ENCODE measurements at regions not wholly inside any gene's neighbourhood (a gene's known extent, or its start where the extent isn't known, plus 50 kb on each side); places are given as distances from the start of the nearest gene placed in this dataset.

GRCh38 chr4:103364083-103364482, 165.9 kb upstream of the CENPE start:
- TF ChIP-seq POLR2A (IDR thresholded peaks at IDR 0.05) (no peak), EP300 (IDR thresholded peaks at IDR 0.05) (no peak)
- TF ChIP-seq, protein P1, sequence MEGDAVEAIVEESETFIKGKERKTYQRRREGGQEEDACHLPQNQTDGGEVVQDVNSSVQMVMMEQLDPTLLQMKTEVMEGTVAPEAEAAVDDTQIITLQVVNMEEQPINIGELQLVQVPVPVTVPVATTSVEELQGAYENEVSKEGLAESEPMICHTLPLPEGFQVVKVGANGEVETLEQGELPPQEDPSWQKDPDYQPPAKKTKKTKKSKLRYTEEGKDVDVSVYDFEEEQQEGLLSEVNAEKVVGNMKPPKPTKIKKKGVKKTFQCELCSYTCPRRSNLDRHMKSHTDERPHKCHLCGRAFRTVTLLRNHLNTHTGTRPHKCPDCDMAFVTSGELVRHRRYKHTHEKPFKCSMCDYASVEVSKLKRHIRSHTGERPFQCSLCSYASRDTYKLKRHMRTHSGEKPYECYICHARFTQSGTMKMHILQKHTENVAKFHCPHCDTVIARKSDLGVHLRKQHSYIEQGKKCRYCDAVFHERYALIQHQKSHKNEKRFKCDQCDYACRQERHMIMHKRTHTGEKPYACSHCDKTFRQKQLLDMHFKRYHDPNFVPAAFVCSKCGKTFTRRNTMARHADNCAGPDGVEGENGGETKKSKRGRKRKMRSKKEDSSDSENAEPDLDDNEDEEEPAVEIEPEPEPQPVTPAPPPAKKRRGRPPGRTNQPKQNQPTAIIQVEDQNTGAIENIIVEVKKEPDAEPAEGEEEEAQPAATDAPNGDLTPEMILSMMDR (IDR thresholded peaks at IDR 0.05), result no peak

Measured in gastroesophageal sphincter (tissue), 3 donors.